Activated T-cell treated with anti-CD3 and anti-CD28 coated beads, Interleukin-2, amount 50 U/mL, for 48 hours (primary cell): ENCODE measurements at regions not wholly inside any gene's neighbourhood (a gene's known extent, or its start where the extent isn't known, plus 50 kb on each side); places are given as distances from the start of the nearest gene placed in this dataset.
"Not testable (repeated sequence)": the region's sequence is repeated elsewhere in the genome, so short reads cannot be mapped to it uniquely, and the experiment has no call there.

Experiments
- DNase-seq, 2 experiments: peaks; one replicate each; pipeline ENCODE4 v3.0.0-alpha.2; 2020

DNA sequence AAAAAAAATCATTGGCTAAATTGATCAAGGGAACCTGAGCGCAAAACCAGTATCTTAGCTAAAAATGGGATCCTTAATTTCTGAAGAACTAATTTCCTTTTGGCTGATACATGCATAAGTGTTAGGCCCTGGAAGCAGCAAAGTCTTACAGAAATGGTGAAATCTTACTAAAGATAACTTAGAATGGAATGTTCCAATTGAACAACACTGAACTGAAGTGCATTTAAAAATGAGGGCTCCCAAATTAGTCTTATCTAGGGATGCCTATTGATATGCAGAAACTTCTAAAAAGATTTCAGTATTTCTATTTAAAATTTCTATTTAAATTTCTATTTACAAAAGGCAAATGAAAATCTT, 120.7 kb upstream of the BANK1 start:
- DNase-seq = no peak

DNA sequence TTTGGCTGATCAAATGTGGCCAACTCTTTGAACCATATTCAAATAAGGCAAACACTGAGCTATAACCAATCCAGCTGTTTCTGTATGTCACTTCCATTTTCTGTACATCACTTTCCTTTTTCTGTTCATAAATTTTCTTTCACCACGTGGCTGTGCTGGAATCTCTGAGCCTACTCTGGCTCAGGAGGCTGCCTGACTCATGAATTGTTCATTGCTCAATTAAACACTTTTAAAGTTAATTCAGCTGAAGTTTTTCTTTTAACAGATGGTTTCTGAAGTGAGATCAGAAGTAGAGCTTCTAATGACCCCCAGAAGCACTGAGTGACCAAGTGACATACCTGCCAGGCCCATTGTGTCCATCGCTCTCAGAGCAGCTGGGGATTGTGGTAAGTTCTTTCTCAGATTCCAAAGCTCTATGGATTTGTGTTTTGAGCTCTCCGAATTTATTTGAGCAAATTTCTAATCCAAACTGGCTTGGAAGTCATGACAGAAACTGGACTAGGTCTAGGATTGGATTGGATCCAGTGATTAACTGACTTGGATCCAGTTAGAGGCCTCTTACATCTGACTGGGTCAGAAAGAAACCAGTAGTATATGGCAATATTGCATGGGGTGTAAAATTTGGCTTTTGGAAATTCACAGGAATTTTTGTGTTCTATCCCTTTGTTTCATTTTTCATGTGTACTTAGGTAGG, 121.2 kb upstream of the BANK1 start:
- DNase-seq = no peak

DNA sequence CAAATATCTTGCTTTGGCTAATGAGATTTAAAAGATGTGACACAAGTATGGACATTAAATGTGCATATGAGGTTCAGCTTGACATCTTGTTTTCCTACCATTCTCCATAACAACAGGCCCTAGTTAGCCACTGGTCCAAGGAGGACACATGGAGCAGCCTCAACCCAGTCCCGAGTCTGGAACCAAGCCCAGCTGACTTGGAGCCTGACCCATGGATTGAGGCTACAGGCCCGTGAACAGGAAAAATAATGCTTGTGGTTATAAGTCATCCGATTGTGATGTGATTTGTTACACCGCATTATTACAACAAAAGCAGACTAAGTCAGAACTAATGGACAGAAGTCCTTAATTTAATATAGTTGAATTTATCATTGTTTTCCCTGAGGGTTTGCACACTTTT, 123.2 kb upstream of the BANK1 start:
- no peak for DNase-seq

DNA sequence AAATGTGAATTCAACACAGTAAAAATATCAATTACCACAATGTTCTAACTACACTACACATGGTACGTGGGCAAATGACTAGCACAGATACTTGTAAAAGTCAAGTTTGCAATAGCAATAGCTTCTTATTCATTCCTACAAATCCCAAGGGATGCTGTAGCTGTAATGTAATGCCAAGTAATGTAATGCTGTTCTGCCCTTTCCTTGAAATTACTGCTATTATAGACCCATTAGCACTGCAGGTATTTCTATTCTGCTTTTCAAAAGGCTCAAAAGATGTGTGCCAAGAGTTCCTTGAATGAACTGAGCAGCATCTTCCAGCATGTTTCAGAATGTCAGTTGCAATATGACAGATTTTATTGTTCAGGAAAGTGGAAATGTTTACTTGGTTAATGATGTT, 129.9 kb upstream of the BANK1 start:
- DNase-seq = no peak

DNA sequence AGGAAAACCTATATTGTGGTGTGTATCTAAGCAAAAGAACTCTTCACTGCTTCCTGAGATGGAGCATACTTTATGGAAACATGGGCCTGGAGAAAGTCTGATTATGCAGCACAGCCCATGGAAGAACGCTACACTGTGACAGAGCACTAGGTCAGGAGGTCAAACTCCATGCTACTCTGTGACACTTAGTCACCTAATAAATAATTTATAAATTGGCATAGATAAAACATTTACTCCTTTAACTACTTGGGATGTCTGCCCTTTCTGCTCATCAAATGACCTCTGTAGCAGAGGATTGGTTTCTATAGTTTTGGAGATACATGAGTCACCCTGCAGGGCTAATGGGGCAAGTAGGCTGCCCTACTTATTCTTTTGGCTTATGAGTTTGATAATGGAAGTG, 134.7 kb upstream of the BANK1 start:
- DNase-seq = no peak

GRCh38 chr4:101655005-101655404, 135.5 kb upstream of the BANK1 start:
- DNase-seq = no peak

DNA sequence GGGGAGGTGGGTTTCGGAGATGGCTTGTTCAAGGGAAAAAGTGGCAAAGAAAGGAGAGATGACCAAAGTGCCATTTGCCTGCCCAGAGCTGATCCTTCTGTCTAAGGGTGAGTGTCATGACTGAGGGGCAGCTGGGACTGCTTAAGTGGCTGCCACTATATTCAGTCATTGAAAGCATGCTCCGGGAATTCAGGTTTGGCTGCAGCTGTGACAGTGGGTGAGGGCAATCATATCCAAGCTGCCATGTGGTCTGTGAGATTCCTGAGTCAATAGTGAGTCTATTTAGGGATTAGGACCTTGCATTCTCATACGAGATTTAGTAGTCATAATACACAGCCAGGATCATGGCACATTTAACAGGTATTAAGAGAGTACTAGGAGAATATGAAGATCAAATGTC, 138.8 kb upstream of the BANK1 start:
- DNase-seq = no peak

- DNase-seq = no peak
These were observed 140.6 kb upstream of the BANK1 start for GRCh38 chr4:101649790-101650515.

GRCh38 chr4:101647710-101648034, 142.9 kb upstream of the BANK1 start:
- DNase-seq = no peak

GRCh38 chr4:101644516-101644915, 146.0 kb upstream of the BANK1 start:
- no peak for DNase-seq

GRCh38 chr4:101643186-101643837, 147.2 kb upstream of the BANK1 start:
- no peak for DNase-seq

DNA sequence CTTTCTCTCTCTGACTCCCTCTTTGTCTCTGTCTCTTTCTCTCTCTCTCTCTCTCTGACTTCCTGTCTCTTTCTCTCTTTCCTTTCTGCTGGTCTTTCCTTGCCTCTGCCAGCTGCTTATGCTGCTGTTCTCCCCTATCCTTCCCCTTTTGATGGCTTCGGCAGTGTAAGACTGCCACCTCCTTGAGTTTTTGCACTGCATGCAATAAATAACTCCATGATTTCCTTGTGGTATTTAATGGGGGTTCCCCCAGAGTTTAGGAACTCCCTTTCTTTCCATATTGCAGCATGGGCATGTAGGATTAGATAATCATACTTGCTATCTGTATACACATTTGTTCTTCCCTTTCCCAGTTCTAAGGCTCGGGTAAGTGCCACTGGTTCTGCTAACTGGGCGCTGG, 157.8 kb upstream of the BANK1 start:
- not testable (repeated sequence) for DNase-seq

GRCh38 chr4:101630319-101630986, 160.1 kb upstream of the BANK1 start:
- DNase-seq = no peak

DNA sequence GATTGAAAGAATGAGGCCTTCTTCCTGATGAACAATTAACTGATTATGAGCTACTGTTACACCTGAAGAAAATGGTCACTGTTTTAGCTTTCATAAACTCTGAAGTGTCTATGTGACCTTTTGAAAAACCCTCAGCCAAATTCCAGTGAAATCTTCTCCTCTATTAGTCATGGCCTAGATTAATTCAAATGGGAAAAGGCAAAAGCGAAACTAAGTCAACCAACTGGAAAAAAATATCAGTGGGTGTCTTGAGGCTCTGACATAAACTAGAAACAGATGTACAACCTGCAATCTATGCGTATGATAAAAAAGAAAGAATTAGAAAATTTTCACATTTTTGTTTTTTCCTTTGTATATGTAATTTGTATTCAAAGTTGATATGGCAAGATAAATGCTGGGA, 169.4 kb upstream of the BANK1 start:
- no peak for DNase-seq

DNA sequence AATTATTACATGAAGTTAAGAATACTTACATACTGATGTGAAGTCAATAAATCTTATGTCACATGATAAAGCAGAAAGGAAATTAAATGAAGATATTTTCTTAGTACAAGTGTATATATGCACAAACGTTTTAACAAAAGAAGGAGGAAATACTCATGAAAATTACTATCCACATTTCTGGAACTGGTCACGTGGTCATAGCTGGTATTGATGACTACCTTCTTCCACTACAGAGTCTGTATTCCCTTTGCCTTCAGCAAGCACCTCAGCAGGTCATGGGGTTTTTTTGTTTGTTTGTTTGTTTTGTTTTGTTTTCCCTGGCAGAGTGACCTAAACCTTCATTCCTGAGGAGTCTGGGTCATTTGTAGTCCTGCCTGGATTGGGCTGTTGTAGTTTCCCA, 174.9 kb upstream of the BANK1 start:
- DNase-seq = no peak

GRCh38 chr4:101606989-101607388, 183.5 kb upstream of the BANK1 start:
- not testable (repeated sequence) for DNase-seq

DNA sequence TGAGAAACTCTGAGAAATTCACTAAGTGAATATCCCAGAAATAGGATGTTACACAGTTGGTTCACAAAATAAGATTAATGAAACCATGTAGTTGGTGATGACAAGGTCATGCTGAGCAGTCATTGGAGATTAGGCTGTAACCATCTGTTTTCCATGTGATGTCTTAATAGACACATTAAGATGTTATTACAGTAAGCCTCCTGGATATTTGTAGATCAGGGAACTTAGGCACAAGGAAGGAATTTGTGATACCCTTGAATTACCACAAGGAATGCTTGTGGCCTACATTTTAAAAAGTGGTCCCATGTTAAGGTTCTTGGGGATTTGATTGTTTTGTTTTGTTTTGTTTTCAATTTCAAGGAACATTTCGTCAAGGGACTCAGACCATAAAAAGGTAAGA, 185.6 kb upstream of the BANK1 start:
- no peak for DNase-seq

GRCh38 chr4:101600287-101600686, 190.2 kb upstream of the BANK1 start:
- no peak for DNase-seq

DNA sequence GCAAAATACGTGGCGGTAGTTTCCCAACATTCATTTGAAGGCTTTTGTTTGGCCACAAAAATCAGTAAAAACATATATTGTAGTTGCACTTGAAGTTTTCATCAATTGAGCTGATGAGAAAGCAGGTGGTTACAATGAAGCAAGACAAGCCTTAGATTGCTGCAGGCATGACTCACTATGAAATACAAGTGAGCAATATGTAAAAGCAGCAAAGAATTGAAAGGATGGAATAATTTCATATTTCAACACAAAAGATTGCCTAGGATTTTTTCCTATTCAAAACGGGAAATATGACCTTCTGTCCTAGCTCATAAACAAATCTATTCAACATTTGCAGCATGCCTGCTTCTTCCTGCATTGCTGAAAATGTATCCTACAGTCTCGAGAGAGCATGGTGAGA, 190.9 kb upstream of the BANK1 start:
- DNase-seq = no peak

GRCh38 chr4:101596781-101597552, 193.6 kb upstream of the BANK1 start:
- DNase-seq = peak in 1 of 2 experiments; percentile 24

DNA sequence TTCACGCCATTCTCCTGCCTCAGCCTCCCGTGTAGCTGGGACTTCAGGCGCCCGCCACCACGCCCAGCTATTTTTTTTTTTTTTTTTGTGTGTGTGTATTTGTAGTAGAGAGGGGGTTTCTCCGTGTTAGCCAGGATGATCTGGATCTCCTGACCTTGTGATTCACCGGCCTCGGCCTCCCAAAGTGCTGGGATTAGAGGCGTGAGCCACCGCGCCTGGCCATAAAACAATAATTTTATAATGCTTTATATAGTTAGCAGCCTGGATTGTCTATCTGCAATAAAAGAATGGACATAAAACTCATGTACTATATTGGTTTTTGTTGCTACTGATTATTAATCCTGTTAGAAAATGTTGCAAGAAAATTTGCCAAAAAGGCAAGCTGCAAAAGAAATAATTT, 195.9 kb upstream of the BANK1 start:
- no peak for DNase-seq

DNA sequence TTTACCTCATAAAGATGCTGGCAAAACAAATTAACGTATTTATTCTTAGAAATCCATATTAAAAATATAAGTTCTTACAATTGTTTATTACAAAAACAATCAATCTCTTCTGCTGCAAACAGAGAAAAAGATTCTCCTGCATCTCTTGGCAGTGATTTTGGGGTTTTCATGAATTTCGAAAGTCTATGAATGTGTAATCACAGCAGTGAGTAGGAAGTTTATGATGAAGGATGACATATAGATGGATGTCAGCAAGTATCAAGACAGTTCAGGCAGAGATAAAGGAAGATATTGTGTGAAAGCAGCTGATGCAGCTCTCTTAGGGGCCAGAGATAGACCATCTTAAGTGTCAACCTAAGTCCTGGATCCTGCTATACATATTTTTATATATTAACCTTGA, 196.9 kb upstream of the BANK1 start:
- DNase-seq = no peak

- DNase-seq = no peak
These were observed 206.2 kb upstream of the BANK1 start for GRCh38 chr4:101584306-101584705.
